Spleen (tissue), 7 donors: ENCODE measurements at regions not wholly inside any gene's neighbourhood (a gene's known extent, or its start where the extent isn't known, plus 50 kb on each side); places are given as distances from the start of the nearest gene placed in this dataset.

Source experiments
- POLR2AphosphoS5 ChIP-seq, 3 donors: sonication (generic); formaldehyde crosslinking; IDR thresholded peaks; one replicate each; pipeline ENCODE4 v1.5.1; 2017; ENCODE audit warnings: antibody characterized with exemption in 3 of 3
- TF ChIP-seq, protein P1 (sequence below), 11 experiments: fragments of 200-600 bp in 7 of 11; fragments of 450-650 bp in 4 of 11; sonication (generic) in 4 of 11; IDR thresholded peaks in 8 of 11; conservative IDR thresholded peaks in 3 of 11; 1 replicate in 7 of 11; 2 replicates in 4 of 11; pipeline versions ENCODE4 v1.4.0 to v1.8.0; 2016 to 2021; ENCODE audit warnings: antibody characterized with exemption in 11 of 11, inconsistent platforms in 4 of 11, mild to moderate bottlenecking in 1 of 11
- donor health status: DM: no; HTN: no; CAD: no; lungs with moderate emphysema.
- donor health status: DM: no; HTN: no; CAD: no.
- donor health status: DM: no; HTN: no; CAD: no.

DNA sequence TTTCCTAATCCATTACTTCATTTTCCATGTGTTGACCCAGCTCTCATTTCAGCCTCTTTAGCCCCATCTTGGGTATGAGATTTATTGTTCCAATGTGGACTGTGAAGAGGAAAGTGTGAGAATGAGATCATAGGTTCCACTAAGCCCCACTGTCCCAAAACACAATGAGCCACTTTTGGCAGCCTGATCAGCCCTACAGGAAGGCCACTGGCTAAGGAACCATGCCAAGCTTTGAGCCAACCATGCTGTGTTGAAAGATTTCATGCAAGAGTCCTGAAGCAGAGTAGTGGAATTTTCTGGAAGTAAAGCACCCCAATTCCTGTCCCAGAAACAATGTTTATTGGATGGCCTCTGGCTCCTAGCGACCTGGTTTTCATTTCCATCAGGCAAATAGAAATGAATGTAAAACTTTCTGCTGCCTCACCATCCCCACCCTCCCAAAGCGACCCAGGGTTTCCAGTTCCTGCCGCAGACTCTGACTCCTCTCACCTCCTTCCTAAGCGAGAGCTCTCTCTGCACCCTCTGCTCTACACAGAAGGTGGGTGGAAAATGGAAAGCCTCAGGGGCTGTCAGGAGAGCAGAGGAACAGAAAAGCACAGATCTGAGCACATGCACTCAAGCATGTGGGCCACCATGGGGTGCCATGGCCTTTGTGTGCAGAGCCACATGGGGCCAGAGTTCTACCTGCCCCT lies 73.1 kb downstream of the KCTD12 start:
- TF ChIP-seq, protein P1, sequence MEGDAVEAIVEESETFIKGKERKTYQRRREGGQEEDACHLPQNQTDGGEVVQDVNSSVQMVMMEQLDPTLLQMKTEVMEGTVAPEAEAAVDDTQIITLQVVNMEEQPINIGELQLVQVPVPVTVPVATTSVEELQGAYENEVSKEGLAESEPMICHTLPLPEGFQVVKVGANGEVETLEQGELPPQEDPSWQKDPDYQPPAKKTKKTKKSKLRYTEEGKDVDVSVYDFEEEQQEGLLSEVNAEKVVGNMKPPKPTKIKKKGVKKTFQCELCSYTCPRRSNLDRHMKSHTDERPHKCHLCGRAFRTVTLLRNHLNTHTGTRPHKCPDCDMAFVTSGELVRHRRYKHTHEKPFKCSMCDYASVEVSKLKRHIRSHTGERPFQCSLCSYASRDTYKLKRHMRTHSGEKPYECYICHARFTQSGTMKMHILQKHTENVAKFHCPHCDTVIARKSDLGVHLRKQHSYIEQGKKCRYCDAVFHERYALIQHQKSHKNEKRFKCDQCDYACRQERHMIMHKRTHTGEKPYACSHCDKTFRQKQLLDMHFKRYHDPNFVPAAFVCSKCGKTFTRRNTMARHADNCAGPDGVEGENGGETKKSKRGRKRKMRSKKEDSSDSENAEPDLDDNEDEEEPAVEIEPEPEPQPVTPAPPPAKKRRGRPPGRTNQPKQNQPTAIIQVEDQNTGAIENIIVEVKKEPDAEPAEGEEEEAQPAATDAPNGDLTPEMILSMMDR (IDR thresholded peaks at IDR 0.05 in 8 of 11, conservative IDR thresholded peaks at IDR 0.05 in 3 of 11), result no peak
- TF ChIP-seq POLR2AphosphoS5 (IDR thresholded peaks at IDR 0.05), result no peak
